HepG2 (cell line): ENCODE measurements at regions not wholly inside any gene's neighbourhood (a gene's known extent, or its start where the extent isn't known, plus 50 kb on each side); places are given as distances from the start of the nearest gene placed in this dataset.

ENCODE experiments used
- ATAC-seq: fragments of 200-7000 bp; cut with Tn5 transposase; 3 replicates; pipeline ENCODE4 v1.9.1; 2020; ENCODE audit warnings: mild to moderate bottlenecking, moderate library complexity
- BruUV-seq: library from RNA; stranded (reverse); fragments of 400-500 nt; replicated peaks from 2 replicates; lab custom pipeline; 2021; lab: Mats Ljungman, UMichigan
- CTCF ChIA-PET: fragments of 300-600 bp; formaldehyde crosslinking; extraction: SDS; loops from one replicate; lab custom pipeline; 2021; ENCODE audit warnings: low total read pairs, inconsistent platforms, low intra/inter-chr PET ratio; lab: Yijun Ruan, JAX
- POLR2A ChIA-PET: fragments of 350-600 bp; sonication (Branson Sonifier 250); formaldehyde crosslinking; loops from one replicate; lab custom pipeline; 2020; ENCODE audit warnings: antibody characterized with exemption, inconsistent platforms; lab: Yijun Ruan, JAX
- DNase-seq: peaks from one replicate; pipeline ENCODE4 v3.0.0-alpha.2; 2015; ENCODE audit warnings: low spot score
- FAIRE-seq: peaks from 3 replicates; lab custom pipeline; 2011; peaks lifted over from hg19 to GRCh38; lab: Jason Lieb, UNC
- H2AFZ ChIP-seq: one replicate; pipeline ENCODE4 v1.6.1; 2011; ENCODE audit warnings: low read length, inconsistent platforms
- H3K27ac ChIP-seq: fragments of 300-600 bp; 3 replicates; pipeline ENCODE4 v1.8.0; 2011; ENCODE audit warnings: mixed run types, mild to moderate bottlenecking, mixed read lengths, low read length, inconsistent platforms; ENCODE audit not compliant: insufficient read depth; ENCODE audit errors: extremely low read length
- H3K27me3 ChIP-seq, 2 experiments: fragments of 200-600 bp in 1 of 2; 2 replicates in 1 of 2; 3 replicates in 1 of 2; pipeline versions ENCODE4 v1.6.0 to v1.8.0; 2011; ENCODE audit warnings: low read length in 2 of 2, mild to moderate bottlenecking in 2 of 2, moderate library complexity in 2 of 2, inconsistent platforms in 1 of 2; ENCODE audit not compliant: insufficient read depth in 2 of 2, control insufficient read depth in 1 of 2
- H3K36me3 ChIP-seq, 2 experiments: fragments of 200-600 bp in 1 of 2; replicated peaks in 1 of 2; 2 replicates in 1 of 2; 3 replicates in 1 of 2; pipeline versions ENCODE4 v1.5.1 to v1.8.0; 2011; ENCODE audit warnings: low read length in 2 of 2, inconsistent platforms in 1 of 2; ENCODE audit not compliant: insufficient read depth in 2 of 2, control insufficient read depth in 1 of 2
- H3K4me1 ChIP-seq: 2 replicates; pipeline ENCODE4 v1.5.1; 2012; ENCODE audit warnings: low read length, inconsistent platforms; ENCODE audit not compliant: insufficient read depth
- H3K4me2 ChIP-seq: 2 replicates; pipeline ENCODE4 v1.6.0; 2011; ENCODE audit warnings: low read depth, low read length, inconsistent platforms
- H3K4me3 ChIP-seq, 3 experiments: fragments of 200-600 bp in 1 of 3; sonication (generic), shearing (Covaris generic) in 1 of 3; replicated peaks in 1 of 3; 2 replicates each; pipeline ENCODE4 v1.5.1; 2011 to 2016; ENCODE audit warnings: low read length in 3 of 3, inconsistent platforms in 2 of 3, low read depth in 2 of 3, mild to moderate bottlenecking in 2 of 3, control low read depth in 1 of 3, mixed read lengths in 1 of 3; ENCODE audit not compliant: insufficient read depth in 1 of 3
- H3K79me2 ChIP-seq: one replicate; pipeline ENCODE4 v1.6.1; 2011; ENCODE audit warnings: low read length, inconsistent platforms; ENCODE audit not compliant: insufficient read depth
- H3K9ac ChIP-seq: 2 replicates; pipeline ENCODE4 v1.6.0; 2011; ENCODE audit warnings: mild to moderate bottlenecking, low read depth, low read length, inconsistent platforms; ENCODE audit not compliant: insufficient read depth
- H3K9me3 ChIP-seq: 2 replicates; pipeline ENCODE4 v1.5.1; 2012; ENCODE audit warnings: mild to moderate bottlenecking, low read length
- H4K20me1 ChIP-seq: 2 replicates; pipeline ENCODE4 v1.6.0; 2011; ENCODE audit warnings: inconsistent platforms, mild to moderate bottlenecking, low read length, moderate library complexity; ENCODE audit not compliant: insufficient read depth
- ATF2 ChIP-seq: sonication (generic); formaldehyde crosslinking; IDR thresholded peaks from 2 replicates; pipeline ENCODE4 v1.4.0; 2020; ENCODE audit warnings: missing genetic modification reagents
- WGBS: methylation state at CpG from one replicate; pipeline ENCODE4 v1.1.6; 2017; ENCODE audit warnings: low lambda C conversion rate; 5-methylcytosine and 5-hydroxymethylcytosine counted together
- in situ Hi-C: cut with HindIII; loops from 2 replicates; pipeline ENCODE4 v1.10.0; 2017; ENCODE audit warnings: low pct_unique_long_range_greater_than_20kb; ENCODE audit not compliant: extremely low pct_ligation_motif_present
- intact Hi-C: fragments of 100-400 bp; cut with micrococcal nuclease; formaldehyde crosslinking; loops from one replicate; pipeline ENCODE4 v1.10.0; 2022; ENCODE audit not compliant: unreplicated experiment
- TF ChIP-seq, protein P1 (sequence below): sonication (generic); formaldehyde crosslinking; IDR thresholded peaks from 2 replicates; pipeline ENCODE4 v1.9.0; 2021; ENCODE audit warnings: missing genetic modification reagents, mild to moderate bottlenecking, borderline replicate concordance
- TF ChIP-seq, protein P2 (sequence below): sonication (generic); formaldehyde crosslinking; IDR thresholded peaks from 2 replicates; pipeline ENCODE4 v1.4.0; 2020; ENCODE audit warnings: missing genetic modification reagents, borderline replicate concordance
- TF ChIP-seq, protein P3 (sequence below): sonication (generic); formaldehyde crosslinking; IDR thresholded peaks from 2 replicates; pipeline ENCODE4 v1.4.0; 2020; ENCODE audit warnings: missing genetic modification reagents

- no peaks in the 10 kb centered on the region for H3K79me2 ChIP-seq
- H3K9me3 ChIP-seq: peaks cover 3% of the 10 kb centered on the region
- H3K9ac ChIP-seq: no peak overlapping the region
- no peaks in the 10 kb centered on the region for H3K4me1 ChIP-seq
- ATAC-seq: no peak
- H3K4me3 ChIP-seq: no peak overlapping the region
- ChIA-PET POLR2A (no interaction called here), CTCF (no interaction called here)
- in situ Hi-C loops (no loop called here), intact Hi-C loops (no loop called here)
- no peak overlapping the region for H3K27ac ChIP-seq
- no peaks in the 10 kb centered on the region for H4K20me1 ChIP-seq
- no peaks in the 10 kb centered on the region for H3K27me3 ChIP-seq
- WGBS: 2% methylated on average over 3 of the region's 3 CpGs
- FAIRE-seq: no peak
- no peak for DNase-seq
- no peaks in the 10 kb centered on the region for H3K36me3 ChIP-seq
- H2AFZ ChIP-seq: no peak overlapping the region
- H3K4me2 ChIP-seq: no peak overlapping the region
- no TSS peak for BruUV-seq
- TF ChIP-seq, protein P1, sequence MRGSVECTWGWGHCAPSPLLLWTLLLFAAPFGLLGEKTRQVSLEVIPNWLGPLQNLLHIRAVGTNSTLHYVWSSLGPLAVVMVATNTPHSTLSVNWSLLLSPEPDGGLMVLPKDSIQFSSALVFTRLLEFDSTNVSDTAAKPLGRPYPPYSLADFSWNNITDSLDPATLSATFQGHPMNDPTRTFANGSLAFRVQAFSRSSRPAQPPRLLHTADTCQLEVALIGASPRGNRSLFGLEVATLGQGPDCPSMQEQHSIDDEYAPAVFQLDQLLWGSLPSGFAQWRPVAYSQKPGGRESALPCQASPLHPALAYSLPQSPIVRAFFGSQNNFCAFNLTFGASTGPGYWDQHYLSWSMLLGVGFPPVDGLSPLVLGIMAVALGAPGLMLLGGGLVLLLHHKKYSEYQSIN (CRISPR knock-in tag): no peak
- TF ChIP-seq, protein P2, sequence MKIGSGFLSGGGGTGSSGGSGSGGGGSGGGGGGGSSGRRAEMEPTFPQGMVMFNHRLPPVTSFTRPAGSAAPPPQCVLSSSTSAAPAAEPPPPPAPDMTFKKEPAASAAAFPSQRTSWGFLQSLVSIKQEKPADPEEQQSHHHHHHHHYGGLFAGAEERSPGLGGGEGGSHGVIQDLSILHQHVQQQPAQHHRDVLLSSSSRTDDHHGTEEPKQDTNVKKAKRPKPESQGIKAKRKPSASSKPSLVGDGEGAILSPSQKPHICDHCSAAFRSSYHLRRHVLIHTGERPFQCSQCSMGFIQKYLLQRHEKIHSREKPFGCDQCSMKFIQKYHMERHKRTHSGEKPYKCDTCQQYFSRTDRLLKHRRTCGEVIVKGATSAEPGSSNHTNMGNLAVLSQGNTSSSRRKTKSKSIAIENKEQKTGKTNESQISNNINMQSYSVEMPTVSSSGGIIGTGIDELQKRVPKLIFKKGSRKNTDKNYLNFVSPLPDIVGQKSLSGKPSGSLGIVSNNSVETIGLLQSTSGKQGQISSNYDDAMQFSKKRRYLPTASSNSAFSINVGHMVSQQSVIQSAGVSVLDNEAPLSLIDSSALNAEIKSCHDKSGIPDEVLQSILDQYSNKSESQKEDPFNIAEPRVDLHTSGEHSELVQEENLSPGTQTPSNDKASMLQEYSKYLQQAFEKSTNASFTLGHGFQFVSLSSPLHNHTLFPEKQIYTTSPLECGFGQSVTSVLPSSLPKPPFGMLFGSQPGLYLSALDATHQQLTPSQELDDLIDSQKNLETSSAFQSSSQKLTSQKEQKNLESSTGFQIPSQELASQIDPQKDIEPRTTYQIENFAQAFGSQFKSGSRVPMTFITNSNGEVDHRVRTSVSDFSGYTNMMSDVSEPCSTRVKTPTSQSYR (CRISPR knock-in tag): peak; percentile 30; the same call in 1 of the 2 replicates
Measured at GRCh38 chr3:105988540-105989212, 119.9 kb upstream of the CBLB start.

- H3K27ac ChIP-seq: no peak overlapping the region
- in situ Hi-C loops: no loop called here
- BruUV-seq: no TSS peak
- H2AFZ ChIP-seq: no peak overlapping the region
- H3K36me3 ChIP-seq: no peaks in the 10 kb centered on the region
- no peaks in the 10 kb centered on the region for H3K79me2 ChIP-seq
- FAIRE-seq (no peak), ATAC-seq (no peak), DNase-seq (no peak)
- CTCF ChIA-PET: no interaction called here
- 0 out of 2 replicates have a peak, but pooled peaks cover 5% of the 10 kb centered on the region for H3K9me3 ChIP-seq
- no peaks in the 10 kb centered on the region for H3K27me3 ChIP-seq
- 12% methylated on average over 4 of the region's 4 CpGs for WGBS
- H3K4me2 ChIP-seq: no peak overlapping the region
- no peaks in the 10 kb centered on the region for H4K20me1 ChIP-seq
- POLR2A ChIA-PET: no interaction called here
- H3K4me1 ChIP-seq: no peaks in the 10 kb centered on the region
- no peak overlapping the region for H3K4me3 ChIP-seq
- H3K9ac ChIP-seq: no peak overlapping the region
- intact Hi-C loops: no loop called here
- TF ChIP-seq, protein P3, sequence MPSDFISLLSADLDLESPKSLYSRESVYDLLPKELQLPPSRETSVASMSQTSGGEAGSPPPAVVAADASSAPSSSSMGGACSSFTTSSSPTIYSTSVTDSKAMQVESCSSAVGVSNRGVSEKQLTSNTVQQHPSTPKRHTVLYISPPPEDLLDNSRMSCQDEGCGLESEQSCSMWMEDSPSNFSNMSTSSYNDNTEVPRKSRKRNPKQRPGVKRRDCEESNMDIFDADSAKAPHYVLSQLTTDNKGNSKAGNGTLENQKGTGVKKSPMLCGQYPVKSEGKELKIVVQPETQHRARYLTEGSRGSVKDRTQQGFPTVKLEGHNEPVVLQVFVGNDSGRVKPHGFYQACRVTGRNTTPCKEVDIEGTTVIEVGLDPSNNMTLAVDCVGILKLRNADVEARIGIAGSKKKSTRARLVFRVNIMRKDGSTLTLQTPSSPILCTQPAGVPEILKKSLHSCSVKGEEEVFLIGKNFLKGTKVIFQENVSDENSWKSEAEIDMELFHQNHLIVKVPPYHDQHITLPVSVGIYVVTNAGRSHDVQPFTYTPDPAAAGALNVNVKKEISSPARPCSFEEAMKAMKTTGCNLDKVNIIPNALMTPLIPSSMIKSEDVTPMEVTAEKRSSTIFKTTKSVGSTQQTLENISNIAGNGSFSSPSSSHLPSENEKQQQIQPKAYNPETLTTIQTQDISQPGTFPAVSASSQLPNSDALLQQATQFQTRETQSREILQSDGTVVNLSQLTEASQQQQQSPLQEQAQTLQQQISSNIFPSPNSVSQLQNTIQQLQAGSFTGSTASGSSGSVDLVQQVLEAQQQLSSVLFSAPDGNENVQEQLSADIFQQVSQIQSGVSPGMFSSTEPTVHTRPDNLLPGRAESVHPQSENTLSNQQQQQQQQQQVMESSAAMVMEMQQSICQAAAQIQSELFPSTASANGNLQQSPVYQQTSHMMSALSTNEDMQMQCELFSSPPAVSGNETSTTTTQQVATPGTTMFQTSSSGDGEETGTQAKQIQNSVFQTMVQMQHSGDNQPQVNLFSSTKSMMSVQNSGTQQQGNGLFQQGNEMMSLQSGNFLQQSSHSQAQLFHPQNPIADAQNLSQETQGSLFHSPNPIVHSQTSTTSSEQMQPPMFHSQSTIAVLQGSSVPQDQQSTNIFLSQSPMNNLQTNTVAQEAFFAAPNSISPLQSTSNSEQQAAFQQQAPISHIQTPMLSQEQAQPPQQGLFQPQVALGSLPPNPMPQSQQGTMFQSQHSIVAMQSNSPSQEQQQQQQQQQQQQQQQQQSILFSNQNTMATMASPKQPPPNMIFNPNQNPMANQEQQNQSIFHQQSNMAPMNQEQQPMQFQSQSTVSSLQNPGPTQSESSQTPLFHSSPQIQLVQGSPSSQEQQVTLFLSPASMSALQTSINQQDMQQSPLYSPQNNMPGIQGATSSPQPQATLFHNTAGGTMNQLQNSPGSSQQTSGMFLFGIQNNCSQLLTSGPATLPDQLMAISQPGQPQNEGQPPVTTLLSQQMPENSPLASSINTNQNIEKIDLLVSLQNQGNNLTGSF (CRISPR knock-in tag): no peak
- TF ChIP-seq ATF2: no peak
Measured at GRCh38 chr3:105996781-105997180, 128.0 kb upstream of the CBLB start.
